ENCODE measurements at regions not wholly inside any gene's neighbourhood (a gene's known extent, or its start where the extent isn't known, plus 50 kb on each side); places are given as distances from the start of the nearest gene placed in this dataset.

DNA sequence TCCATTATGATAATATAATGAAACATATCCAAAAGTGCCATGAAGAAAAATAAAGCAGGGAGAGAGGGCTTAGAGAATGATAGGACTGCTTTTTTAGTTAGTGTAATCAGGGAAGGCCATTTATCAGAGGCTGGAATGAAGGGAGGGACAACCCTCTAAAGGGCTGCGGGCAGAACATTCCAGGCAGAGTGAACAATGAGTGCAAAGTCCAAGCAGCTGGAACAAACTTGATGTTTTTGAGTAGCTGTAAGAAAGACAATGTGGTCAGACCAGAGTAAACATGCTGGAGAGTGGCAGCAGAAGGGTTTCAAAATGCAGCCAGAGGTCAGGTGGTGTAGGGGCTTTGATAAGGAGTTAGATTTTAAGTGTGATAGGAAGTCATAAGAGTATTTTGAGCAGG lies 65.6 kb upstream of the CCDC6 start:
- TF ChIP-seq, protein P1, sequence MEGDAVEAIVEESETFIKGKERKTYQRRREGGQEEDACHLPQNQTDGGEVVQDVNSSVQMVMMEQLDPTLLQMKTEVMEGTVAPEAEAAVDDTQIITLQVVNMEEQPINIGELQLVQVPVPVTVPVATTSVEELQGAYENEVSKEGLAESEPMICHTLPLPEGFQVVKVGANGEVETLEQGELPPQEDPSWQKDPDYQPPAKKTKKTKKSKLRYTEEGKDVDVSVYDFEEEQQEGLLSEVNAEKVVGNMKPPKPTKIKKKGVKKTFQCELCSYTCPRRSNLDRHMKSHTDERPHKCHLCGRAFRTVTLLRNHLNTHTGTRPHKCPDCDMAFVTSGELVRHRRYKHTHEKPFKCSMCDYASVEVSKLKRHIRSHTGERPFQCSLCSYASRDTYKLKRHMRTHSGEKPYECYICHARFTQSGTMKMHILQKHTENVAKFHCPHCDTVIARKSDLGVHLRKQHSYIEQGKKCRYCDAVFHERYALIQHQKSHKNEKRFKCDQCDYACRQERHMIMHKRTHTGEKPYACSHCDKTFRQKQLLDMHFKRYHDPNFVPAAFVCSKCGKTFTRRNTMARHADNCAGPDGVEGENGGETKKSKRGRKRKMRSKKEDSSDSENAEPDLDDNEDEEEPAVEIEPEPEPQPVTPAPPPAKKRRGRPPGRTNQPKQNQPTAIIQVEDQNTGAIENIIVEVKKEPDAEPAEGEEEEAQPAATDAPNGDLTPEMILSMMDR (IDR thresholded peaks at IDR 0.05) = no peak
- TF ChIP-seq ZFX (IDR thresholded peaks at IDR 0.05; ENCODE audit: borderline replicate concordance) = no peak
